Esophagus squamous epithelium (tissue), 5 donors: ENCODE measurements at regions not wholly inside any gene's neighbourhood (a gene's known extent, or its start where the extent isn't known, plus 50 kb on each side); places are given as distances from the start of the nearest gene placed in this dataset.

ENCODE experiments used
- DNase-seq: peaks from one replicate; lab custom pipeline; 2025; lab: John Stamatoyannopoulos, UW
- H3K27ac ChIP-seq, 4 donors: fragments of 200-600 bp; sonication (generic); one replicate each; pipeline ENCODE4 v1.5.1; 2016 to 2019; ENCODE audit warnings: mild to moderate bottlenecking in 1 of 4
- H3K27me3 ChIP-seq, 4 donors: fragments of 200-600 bp; sonication (generic); 1 replicate in 3 of 4; 2 replicates in 1 of 4; pipeline versions ENCODE4 v1.5.1 to v1.6.0; 2017 to 2021; ENCODE audit warnings: antibody characterized with exemption in 1 of 4
- H3K36me3 ChIP-seq, 3 donors: fragments of 200-600 bp; sonication (generic); one replicate each; pipeline ENCODE4 v1.5.1; 2016 to 2019
- H3K4me1 ChIP-seq, 3 donors: fragments of 200-600 bp; sonication (generic); one replicate each; pipeline ENCODE4 v1.5.1; 2017 to 2019
- H3K4me3 ChIP-seq, 4 donors: fragments of 200-600 bp; sonication (generic); 1 replicate in 3 of 4; 2 replicates in 1 of 4; pipeline ENCODE4 v1.5.1; 2016 to 2019; ENCODE audit warnings: mild to moderate bottlenecking in 2 of 4, moderate library complexity in 1 of 4
- H3K9me3 ChIP-seq, 3 donors: fragments of 200-600 bp; sonication (generic); one replicate each; pipeline ENCODE4 v1.5.1; 2016 to 2019
- POLR2A ChIP-seq, 4 donors: fragments of 450-650 bp; IDR thresholded peaks; one replicate each; pipeline ENCODE4 v1.6.1; 2017; ENCODE audit warnings: antibody characterized with exemption in 4 of 4, mild to moderate bottlenecking in 4 of 4, moderate library complexity in 3 of 4
- WGBS, 2 donors: methylation state at CpG; one replicate each; pipeline ENCODE4 v1.1.5; 2018; 5-methylcytosine and 5-hydroxymethylcytosine counted together
- intact Hi-C: fragments of 100-400 bp; cut with DNase I; formaldehyde crosslinking; loops from one replicate; pipeline ENCODE4 v1.15.0; 2022
- TF ChIP-seq, protein P1 (sequence below), 6 experiments: fragments of 450-650 bp in 4 of 6; fragments of 200-600 bp in 2 of 6; sonication (generic) in 2 of 6; IDR thresholded peaks; one replicate each; pipeline ENCODE4 v1.5.1; 2016 to 2019; ENCODE audit warnings: antibody characterized with exemption in 6 of 6, mild to moderate bottlenecking in 4 of 6, moderate library complexity in 4 of 6
- donor health status: DM: yes; HTN: yes; CAD: no.

DNA sequence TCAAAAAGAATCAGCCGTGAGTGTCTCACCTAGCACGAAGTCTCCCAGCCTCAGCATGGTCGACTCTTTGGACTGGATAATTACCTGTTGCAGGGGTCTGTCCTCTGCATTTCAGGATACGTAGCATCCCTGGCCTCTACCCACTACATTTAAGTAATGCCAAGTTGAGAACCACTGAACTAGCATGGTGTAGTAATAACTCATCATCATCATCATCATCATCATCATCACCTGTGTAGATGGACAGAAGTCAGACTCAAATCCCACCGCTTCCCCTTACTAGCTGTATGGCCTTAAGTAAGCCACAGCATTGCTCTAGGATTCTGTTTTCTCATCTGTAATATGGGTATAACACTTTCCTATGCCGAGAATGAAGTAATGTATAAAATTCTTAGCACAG lies 373.1 kb upstream of the XYLT1 start:
- WGBS, 2 donors = 80 to 82% methylated on average over 6 of the region's 6 CpGs
- no peaks in the 10 kb centered on the region for H3K36me3 ChIP-seq
- no peak overlapping the region for H3K27ac ChIP-seq
- no peaks in the 10 kb centered on the region for H3K9me3 ChIP-seq
- no peak overlapping the region for H3K4me3 ChIP-seq
- TF ChIP-seq, protein P1, sequence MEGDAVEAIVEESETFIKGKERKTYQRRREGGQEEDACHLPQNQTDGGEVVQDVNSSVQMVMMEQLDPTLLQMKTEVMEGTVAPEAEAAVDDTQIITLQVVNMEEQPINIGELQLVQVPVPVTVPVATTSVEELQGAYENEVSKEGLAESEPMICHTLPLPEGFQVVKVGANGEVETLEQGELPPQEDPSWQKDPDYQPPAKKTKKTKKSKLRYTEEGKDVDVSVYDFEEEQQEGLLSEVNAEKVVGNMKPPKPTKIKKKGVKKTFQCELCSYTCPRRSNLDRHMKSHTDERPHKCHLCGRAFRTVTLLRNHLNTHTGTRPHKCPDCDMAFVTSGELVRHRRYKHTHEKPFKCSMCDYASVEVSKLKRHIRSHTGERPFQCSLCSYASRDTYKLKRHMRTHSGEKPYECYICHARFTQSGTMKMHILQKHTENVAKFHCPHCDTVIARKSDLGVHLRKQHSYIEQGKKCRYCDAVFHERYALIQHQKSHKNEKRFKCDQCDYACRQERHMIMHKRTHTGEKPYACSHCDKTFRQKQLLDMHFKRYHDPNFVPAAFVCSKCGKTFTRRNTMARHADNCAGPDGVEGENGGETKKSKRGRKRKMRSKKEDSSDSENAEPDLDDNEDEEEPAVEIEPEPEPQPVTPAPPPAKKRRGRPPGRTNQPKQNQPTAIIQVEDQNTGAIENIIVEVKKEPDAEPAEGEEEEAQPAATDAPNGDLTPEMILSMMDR (IDR thresholded peaks at IDR 0.05) = no peak
- TF ChIP-seq POLR2A (IDR thresholded peaks at IDR 0.05) = no peak
- DNase-seq = no peak
- no peaks in the 10 kb centered on the region for H3K4me1 ChIP-seq
- H3K27me3 ChIP-seq = peaks cover 0 to 6% (median 0%) of the 10 kb centered on the region in 4 donors
- intact Hi-C loops = no loop called here

DNA sequence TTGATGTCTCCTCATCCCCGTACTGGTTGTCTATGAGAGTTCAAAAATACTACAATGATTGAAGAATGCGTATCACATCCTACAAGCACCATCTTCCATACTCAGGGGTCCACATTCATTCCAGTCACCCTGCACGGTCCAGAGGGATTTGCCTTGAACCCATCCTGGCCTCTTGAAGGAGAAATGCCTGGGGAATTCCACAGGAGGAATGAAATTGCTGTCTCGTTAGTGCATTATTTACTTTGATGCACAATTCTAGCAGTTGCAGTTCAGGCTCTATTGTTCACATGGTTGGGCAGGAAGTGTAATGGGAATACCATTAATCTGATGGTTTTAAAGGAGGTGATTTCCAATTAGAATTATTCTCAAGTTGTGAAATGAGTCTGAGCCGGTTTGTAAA lies 369.1 kb upstream of the XYLT1 start:
- no peak for TF ChIP-seq POLR2A (IDR thresholded peaks at IDR 0.05)
- TF ChIP-seq, protein P1 (IDR thresholded peaks at IDR 0.05) = no peak
- no peak overlapping the region for H3K4me3 ChIP-seq
- peaks cover 0 to 6% (median 0%) of the 10 kb centered on the region in 4 donors for H3K27me3 ChIP-seq
- no peak overlapping the region for H3K27ac ChIP-seq
- no peaks in the 10 kb centered on the region for H3K36me3 ChIP-seq
- no peaks in the 10 kb centered on the region for H3K9me3 ChIP-seq
- WGBS, 2 donors = 61 to 65% methylated on average over 5 of the region's 5 CpGs
- peaks cover 0 to 15% (median 4%) of the 10 kb centered on the region in 3 donors for H3K4me1 ChIP-seq
- intact Hi-C loops = no loop called here
- DNase-seq = no peak

DNA sequence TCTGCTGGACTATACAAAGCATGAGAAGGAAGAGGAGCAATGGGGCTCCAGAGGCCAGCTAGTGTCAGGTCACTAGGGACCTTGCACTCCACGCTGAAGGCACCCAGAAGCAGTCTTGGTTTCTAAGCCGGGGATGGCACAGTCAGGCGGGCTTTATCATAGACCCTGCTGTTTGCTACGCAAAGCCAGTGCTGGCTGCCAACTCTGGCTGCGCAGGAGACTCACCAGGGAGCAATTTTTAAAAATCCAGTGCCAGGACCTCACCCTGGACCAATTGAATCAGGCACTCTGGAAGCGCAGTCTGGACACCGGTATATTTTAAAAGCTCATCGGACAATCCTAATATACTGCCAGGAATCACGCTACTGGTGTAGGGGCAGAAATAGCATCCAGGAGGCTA lies 368.5 kb upstream of the XYLT1 start:
- intact Hi-C loops = no loop called here
- 80 to 83% methylated on average over 8 to 9 of the region's 9 CpGs for WGBS, 2 donors
- peaks cover 0 to 15% (median 4%) of the 10 kb centered on the region in 3 donors for H3K4me1 ChIP-seq

DNA sequence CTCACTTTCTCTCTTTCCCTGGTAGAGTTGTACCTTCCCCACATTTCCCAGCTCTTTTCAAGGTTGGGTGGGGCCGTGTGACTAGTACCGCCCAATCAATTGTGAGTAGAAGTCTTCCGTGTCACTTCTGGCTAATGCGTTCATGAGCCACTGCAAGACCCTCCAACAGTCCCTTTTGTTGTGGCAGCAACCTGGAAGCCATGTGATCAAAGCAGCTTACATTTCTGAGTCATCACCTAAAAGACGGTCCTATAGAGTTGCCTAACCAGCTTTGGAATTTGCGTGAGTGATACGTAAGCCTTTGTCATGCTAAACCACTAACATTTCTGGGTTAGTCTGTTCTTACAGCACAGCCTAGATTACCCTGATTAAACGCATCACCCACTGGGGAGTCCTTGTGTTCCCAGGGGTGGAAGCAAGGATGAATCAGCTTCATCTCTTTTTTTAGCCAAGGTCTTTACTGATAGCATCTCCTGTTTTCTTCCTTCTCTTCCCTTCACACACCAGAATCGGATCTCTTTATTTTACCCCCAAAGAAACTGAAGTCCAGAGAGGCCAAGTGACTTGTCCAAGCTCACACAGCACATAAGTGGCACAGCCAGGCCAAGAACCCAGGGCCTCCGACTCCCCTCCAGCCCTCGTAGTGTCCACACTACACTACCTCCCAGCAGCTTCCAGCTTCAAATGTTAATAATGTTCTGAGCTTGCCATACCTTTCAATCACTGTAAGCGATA lies 366.3 kb upstream of the XYLT1 start:
- no peaks in the 10 kb centered on the region for H3K9me3 ChIP-seq
- H3K27me3 ChIP-seq = peaks cover 0 to 15% (median 0%) of the 10 kb centered on the region in 4 donors
- H3K36me3 ChIP-seq = no peaks in the 10 kb centered on the region
- DNase-seq = no peak
- 52 to 59% methylated on average over 12 of the region's 12 CpGs for WGBS, 2 donors
- TF ChIP-seq, protein P1 (IDR thresholded peaks at IDR 0.05) = no peak
- no peak for TF ChIP-seq POLR2A (IDR thresholded peaks at IDR 0.05)
- H3K4me1 ChIP-seq = peaks cover 0 to 15% (median 4%) of the 10 kb centered on the region in 3 donors
- no peak overlapping the region for H3K4me3 ChIP-seq
- no peak overlapping the region for H3K27ac ChIP-seq
- intact Hi-C loops = no loop called here

More for the DNA sequence above, 368.5 kb upstream of the XYLT1 start:
- Histone ChIP-seq H3K4me3 (no peak overlapping the region), H3K36me3 (no peaks in the 10 kb centered on the region), H3K27me3 (peaks cover 0 to 12% (median 0%) of the 10 kb centered on the region in 4 donors), H3K9me3 (no peaks in the 10 kb centered on the region), H3K27ac (no peak overlapping the region)
- DNase-seq = no peak
- no peak for TF ChIP-seq POLR2A (IDR thresholded peaks at IDR 0.05)
- TF ChIP-seq, protein P1 (IDR thresholded peaks at IDR 0.05) = no peak

DNA sequence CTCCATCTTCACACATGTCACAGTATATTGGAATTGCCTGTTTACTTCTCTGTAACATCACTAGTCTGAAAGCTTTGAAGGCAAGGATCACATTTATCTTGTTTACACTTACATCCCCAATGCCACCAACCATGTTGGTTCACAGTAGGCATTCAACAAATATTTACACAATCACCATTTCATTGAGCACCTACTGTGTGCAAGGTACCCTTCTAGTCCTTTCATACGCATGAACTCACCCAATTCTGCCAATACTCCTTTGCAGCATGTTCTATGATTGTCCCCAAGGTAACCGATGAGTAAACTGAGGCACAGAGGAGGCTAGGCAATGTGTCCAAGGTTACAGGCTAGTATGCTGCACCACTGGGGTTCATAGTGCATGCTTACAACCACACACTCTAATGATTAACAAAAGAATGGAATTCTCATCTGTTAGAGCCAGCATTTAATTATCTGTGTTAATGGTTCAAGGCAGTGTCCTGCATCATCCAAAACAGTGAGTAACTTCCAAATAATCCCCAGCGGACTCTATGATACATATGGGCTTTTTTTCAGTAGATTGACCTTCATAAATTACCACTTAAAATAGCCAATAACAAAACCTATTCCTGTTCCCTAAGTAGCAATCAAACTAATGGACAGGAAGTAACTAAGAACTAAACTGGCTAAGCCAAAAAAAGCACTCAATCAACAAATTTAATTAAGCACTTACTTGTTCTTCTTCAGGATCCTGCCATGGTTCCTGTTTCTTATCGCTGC lies 364.5 kb upstream of the XYLT1 start:
- Histone ChIP-seq H3K27ac (no peak overlapping the region), H3K4me3 (no peak overlapping the region), H3K9me3 (no peaks in the 10 kb centered on the region), H3K27me3 (peaks cover 0 to 15% (median 0%) of the 10 kb centered on the region in 4 donors), H3K4me1 (peaks cover 0 to 15% (median 4%) of the 10 kb centered on the region in 3 donors), H3K36me3 (no peaks in the 10 kb centered on the region)
- no peak for TF ChIP-seq POLR2A (IDR thresholded peaks at IDR 0.05)
- TF ChIP-seq, protein P1 (IDR thresholded peaks at IDR 0.05) = no peak
- WGBS, 2 donors = 70 to 81% methylated on average over 4 of the region's 4 CpGs
- no peak for DNase-seq
- intact Hi-C loops = no loop called here
